ENCODE measurements at regions not wholly inside any gene's neighbourhood (a gene's known extent, or its start where the extent isn't known, plus 50 kb on each side); places are given as distances from the start of the nearest gene placed in this dataset.

DNA sequence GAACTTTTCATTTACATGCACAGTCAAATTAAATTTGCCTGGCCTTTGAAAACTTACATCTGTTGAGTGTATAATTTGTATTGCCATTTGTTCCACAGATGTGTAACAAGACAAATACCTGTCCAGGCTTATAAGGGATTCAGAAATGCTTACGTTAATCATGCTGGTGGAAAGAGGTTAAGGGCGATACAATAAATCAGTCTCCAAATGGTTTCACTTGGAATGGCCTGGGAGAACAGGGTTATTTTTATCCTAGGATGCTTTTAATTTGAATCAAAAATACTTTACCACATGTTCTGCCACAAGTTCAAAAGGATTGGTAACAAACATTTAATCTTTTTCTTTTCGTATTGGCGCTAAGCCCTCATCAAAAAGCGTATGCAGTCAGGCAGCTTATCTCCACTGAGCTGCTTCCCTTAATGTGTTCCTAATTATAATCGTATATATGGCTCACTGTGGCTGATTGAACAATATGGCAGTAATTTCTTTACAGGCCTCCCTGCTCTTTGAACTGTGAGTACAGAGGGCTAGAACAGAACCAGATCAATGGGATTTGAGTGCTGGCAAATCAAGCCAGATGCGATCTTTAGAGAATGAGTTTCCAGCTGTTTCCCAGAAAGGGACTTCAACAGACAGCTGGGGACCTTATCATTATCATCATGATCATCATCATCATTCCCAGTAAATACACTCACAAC is 425.7 kb downstream of the SPRY2 start:
- TF ChIP-seq POLR2A (IDR thresholded peaks at IDR 0.05) = no peak
- TF ChIP-seq, protein P1, sequence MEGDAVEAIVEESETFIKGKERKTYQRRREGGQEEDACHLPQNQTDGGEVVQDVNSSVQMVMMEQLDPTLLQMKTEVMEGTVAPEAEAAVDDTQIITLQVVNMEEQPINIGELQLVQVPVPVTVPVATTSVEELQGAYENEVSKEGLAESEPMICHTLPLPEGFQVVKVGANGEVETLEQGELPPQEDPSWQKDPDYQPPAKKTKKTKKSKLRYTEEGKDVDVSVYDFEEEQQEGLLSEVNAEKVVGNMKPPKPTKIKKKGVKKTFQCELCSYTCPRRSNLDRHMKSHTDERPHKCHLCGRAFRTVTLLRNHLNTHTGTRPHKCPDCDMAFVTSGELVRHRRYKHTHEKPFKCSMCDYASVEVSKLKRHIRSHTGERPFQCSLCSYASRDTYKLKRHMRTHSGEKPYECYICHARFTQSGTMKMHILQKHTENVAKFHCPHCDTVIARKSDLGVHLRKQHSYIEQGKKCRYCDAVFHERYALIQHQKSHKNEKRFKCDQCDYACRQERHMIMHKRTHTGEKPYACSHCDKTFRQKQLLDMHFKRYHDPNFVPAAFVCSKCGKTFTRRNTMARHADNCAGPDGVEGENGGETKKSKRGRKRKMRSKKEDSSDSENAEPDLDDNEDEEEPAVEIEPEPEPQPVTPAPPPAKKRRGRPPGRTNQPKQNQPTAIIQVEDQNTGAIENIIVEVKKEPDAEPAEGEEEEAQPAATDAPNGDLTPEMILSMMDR (IDR thresholded peaks at IDR 0.05 in 8 of 11, conservative IDR thresholded peaks at IDR 0.05 in 3 of 11) = no peak
- TF ChIP-seq POLR2AphosphoS5 (IDR thresholded peaks at IDR 0.05) = no peak

Measured in spleen (tissue), 7 donors.